ENCODE measurements at regions not wholly inside any gene's neighbourhood (a gene's known extent, or its start where the extent isn't known, plus 50 kb on each side); places are given as distances from the start of the nearest gene placed in this dataset.
A peak's percentile ranks its signal among the peaks of the same experiment; 100 is the strongest.

DNA sequence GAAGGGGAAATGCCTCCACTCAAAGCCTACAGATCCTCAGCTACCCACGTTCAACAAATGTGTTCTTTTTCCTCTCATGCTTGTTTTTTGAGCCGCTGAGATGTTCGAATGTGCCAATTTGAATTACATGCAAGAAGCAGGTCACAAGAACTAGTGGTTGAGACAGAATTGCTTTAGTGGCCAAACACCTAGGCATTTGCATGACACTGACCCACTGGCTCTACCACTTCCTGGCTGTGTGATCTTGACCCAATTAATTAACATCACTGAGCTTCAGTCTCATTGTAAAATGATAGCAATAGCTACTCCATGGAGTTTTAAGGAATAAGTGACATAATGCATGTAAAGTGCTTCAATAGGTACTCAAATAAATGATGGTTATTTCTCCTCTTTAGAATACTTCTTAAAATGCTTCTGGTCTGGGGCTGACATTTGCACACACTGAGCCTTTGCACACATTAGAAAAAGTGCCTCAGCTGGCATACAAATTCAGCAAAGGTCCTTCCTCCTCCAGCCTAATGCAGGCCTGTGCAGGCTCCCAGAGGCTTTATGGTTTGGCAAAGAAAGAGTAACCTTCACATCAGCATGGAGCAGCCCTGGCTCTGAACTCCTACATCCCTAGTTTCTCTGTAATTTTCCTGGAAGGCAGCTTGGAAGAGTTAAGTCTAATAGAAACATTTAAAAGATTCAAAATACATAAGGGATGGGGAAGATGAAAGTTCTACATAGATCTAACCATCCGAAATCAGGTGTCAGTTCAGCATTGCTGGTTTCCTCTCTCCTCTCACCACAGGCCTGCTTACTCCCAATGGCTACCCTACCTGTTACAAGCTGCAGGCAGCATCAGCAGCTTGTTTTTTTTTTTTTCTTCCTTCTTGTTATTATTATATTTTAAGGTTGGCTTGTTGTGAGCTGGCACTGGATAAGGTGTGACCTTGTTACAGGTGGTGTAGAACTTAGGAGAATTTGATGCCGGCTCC is 107.4 kb downstream of the TBX19 start:
- no peak for DNase-seq (ENCODE audit: low read depth, low spot score)

DNA sequence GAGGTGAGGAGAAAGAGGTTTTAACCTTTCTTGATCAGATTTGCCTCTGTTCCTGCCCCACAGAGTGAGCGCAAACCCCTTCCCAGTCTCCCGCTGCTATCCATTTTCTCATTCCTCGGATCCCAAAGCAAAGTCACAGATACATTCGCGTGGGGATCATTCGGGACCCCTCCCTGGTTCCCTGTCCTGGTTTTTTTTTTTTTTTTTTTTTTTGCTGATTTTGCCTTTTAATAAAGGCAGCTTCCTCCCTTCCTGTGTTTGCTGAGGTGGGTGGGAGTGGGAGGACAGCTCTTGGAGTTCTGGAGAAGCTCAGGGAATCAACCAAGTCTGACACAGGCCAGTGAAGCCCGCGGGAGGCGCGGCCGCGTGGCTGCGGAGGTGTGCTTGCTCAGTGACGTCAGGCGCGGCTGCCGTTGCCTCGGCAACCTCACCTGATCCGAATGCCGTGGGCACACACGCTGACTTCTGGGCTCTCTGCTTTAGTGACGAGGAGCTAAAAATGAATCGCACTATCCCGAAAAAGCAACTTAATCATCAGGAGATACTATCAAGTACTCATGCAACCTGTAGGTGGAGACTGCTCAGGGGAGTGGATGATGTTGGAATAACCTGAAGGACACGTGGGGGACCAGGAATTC is 106.4 kb downstream of the TBX19 start:
- peak; percentile 43 for DNase-seq (ENCODE audit: low read depth, low spot score)

GRCh38 chr1:168386492-168386891 is 105.8 kb downstream of the TBX19 start:
- no peak for DNase-seq (ENCODE audit: low read depth, low spot score)

- DNase-seq (ENCODE audit: low read depth, low spot score), result no peak
Observed at GRCh38 chr1:168381850-168382249, 101.2 kb downstream of the TBX19 start.

GRCh38 chr1:168380945-168381344 is 100.3 kb downstream of the TBX19 start:
- DNase-seq (ENCODE audit: low read depth, low spot score), result no peak

DNA sequence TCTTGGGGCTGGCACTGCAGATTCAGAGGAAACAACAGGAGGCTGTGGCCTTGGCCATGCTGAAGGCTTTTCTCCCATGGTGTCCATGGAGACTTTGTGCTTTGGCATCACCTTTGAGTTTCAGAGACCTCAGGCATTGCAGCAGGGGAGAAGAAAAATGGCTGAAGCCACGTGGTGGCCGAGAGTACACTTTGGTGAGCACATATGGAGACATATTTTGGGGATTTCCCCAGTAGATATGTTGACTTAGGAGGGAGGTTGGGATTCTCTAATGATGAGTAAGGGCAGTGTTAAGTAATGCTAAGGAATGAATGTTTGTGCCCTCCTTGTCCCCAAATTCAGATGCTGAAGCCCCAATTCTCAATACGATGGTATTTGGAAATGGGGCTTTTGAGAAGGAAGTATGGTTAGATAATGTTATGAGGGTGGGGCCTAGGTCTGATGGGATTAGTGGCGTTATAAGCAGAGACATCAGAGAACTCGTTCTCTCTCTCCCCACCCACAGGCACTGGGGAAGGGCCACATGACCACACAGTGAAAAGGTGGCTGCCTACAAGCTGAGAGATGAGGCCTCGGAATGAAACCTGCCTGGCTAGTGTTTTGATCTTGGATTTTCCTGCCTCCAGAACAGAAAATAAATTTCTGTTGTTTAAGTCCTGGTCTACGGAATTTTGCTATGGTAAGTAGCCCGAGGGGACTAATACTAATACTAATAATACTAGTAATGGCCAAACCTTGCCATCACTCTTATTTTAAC is 98.6 kb downstream of the TBX19 start:
- no peak for DNase-seq (ENCODE audit: low read depth, low spot score)

GRCh38 chr1:168375566-168376300 is 95.1 kb downstream of the TBX19 start:
- no peak for DNase-seq (ENCODE audit: low read depth, low spot score)

DNA sequence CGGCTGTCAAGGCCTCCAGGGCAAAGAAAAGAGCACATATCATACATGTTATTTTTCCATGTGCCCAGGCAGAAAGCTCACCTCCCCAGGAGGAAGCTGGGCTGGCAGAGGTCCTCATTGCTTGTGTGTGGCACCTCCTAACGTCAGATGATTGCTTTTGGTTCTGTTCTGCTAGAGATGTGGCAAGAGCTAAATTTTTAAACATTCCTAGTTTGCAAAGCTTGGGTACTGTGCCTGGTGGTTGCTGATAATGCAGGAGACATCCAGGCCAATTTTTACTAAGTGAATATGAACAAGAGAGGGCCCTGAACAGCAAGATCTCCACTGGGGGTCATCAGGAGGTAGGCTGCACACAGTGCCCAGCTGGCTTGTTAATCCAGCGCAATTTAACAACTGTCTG is 93.9 kb downstream of the TBX19 start:
- DNase-seq (ENCODE audit: low read depth, low spot score), result no peak

- DNase-seq (ENCODE audit: low read depth, low spot score), result no peak
Observed at GRCh38 chr1:168373869-168374268, 93.2 kb downstream of the TBX19 start.

- no peak for DNase-seq (ENCODE audit: low read depth, low spot score)
Observed at GRCh38 chr1:168372861-168373371, 92.2 kb downstream of the TBX19 start.

- DNase-seq (ENCODE audit: low read depth, low spot score), result no peak
Observed at GRCh38 chr1:168372307-168372706, 91.6 kb downstream of the TBX19 start.

DNA sequence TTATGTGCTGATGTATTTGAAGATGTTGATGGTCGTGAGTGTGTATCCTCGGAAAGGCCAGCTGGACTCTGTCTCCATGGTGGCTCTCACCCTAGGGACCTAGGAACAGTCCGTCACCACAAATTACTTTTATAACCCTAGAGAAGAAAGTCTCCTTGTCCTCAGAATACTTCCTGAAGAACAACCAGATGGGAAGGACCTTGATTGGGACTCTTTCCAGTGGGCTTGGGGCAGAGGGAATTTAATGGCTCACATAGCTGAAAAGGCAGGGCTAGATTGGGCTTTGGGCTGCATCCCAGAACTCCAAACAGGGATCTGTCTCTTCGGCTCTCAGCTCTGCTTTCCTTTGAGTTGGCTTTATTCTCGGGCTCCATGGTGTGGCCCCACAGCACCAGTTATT is 90.8 kb downstream of the TBX19 start:
- DNase-seq (ENCODE audit: low read depth, low spot score), result no peak

GRCh38 chr1:168370586-168370985 is 89.9 kb downstream of the TBX19 start:
- no peak for DNase-seq (ENCODE audit: low read depth, low spot score)

- DNase-seq (ENCODE audit: low read depth, low spot score), result no peak
Observed at GRCh38 chr1:168369655-168370054, 89.0 kb downstream of the TBX19 start.

GRCh38 chr1:168368131-168368530 is 87.5 kb downstream of the TBX19 start:
- DNase-seq (ENCODE audit: low read depth, low spot score), result no peak

- DNase-seq (ENCODE audit: low read depth, low spot score), result no peak
Observed at GRCh38 chr1:168365719-168366479, 85.2 kb downstream of the TBX19 start.

All from activated CD4-positive, CD25-positive, alpha-beta regulatory T cell treated with anti-CD3 and anti-CD28 coated beads, Interleukin-2, amount 50 U/mL, for 16 hours (primary cell).